HCT116 (cell line): ENCODE measurements at regions not wholly inside any gene's neighbourhood (a gene's known extent, or its start where the extent isn't known, plus 50 kb on each side); places are given as distances from the start of the nearest gene placed in this dataset.

Experiments
- ATAC-seq: fragments of 200-7000 bp; cut with Tn5 transposase; 2 replicates; pipeline ENCODE4 v1.9.1; 2020; ENCODE audit warnings: mild to moderate bottlenecking, moderate library complexity
- BruUV-seq: library from RNA; stranded (reverse); fragments of 400-500 nt; replicated peaks from 2 replicates; lab custom pipeline; 2021; lab: Mats Ljungman, UMichigan
- CTCF ChIA-PET: fragments of 300-600 bp; sonication (Branson Sonifier 250); formaldehyde crosslinking; loops from one replicate; lab custom pipeline; 2021; ENCODE audit warnings: antibody characterized with exemption; lab: Charles Lee
- POLR2A ChIA-PET: fragments of 300-600, 350-600 bp; sonication (Branson Sonifier 250); formaldehyde crosslinking; loops from one replicate; lab custom pipeline; 2021; ENCODE audit warnings: antibody characterized with exemption; lab: Charles Lee
- RAD21 ChIA-PET, 2 experiments: fragments of 300-600 bp; sonication (Branson Sonifier 250); formaldehyde crosslinking; loops; one replicate each; lab custom pipeline; 2023; ENCODE audit warnings: low total read pairs in 2 of 2; ENCODE audit not compliant: uncharacterized antibody in 2 of 2, unreplicated experiment in 2 of 2, low non-redundant PET in 1 of 2; lab: Charles Lee
- DNase-seq: peaks from one replicate; pipeline ENCODE4 v3.0.0-alpha.2; 2010; ENCODE audit warnings: low read depth, low spot score
- H2AFZ ChIP-seq: fragments of 200-600 bp; shearing (Covaris generic), sonication (generic); 2 replicates; pipeline ENCODE4 v1.6.1; 2017; ENCODE audit warnings: low read depth, mixed run types, mixed read lengths, antibody characterized with exemption, low read length; ENCODE audit not compliant: poor library complexity, severe bottlenecking
- H3K27ac ChIP-seq: 2 replicates; pipeline ENCODE4 v1.5.1; 2012; ENCODE audit warnings: low read depth, low read length
- H3K27me3 ChIP-seq: fragments of 200-600 bp; sonication (generic); 2 replicates; pipeline ENCODE4 v1.6.1; 2016; ENCODE audit warnings: mixed run types, low read length, mixed read lengths; ENCODE audit not compliant: insufficient read depth
- H3K36me3 ChIP-seq, 2 experiments: fragments of 200-500 bp in 1 of 2; fragments of 200-600 bp in 1 of 2; sonication (Bioruptor generic) in 1 of 2; sonication (generic) in 1 of 2; 2 replicates each; pipeline versions ENCODE4 v1.5.1 to v1.6.1; 2014 to 2016; ENCODE audit warnings: low read length in 2 of 2, inconsistent platforms in 1 of 2, mixed read lengths in 1 of 2, mixed run types in 1 of 2; ENCODE audit not compliant: insufficient read depth in 2 of 2, control insufficient read depth in 1 of 2
- H3K4me1 ChIP-seq, 2 experiments: fragments of 200-600 bp in 1 of 2; sonication (generic) in 1 of 2; 2 replicates each; pipeline versions ENCODE4 v1.5.1 to v1.6.1; 2012 to 2017; ENCODE audit warnings: low read length in 2 of 2, inconsistent platforms in 1 of 2, mild to moderate bottlenecking in 1 of 2, mixed read lengths in 1 of 2, mixed run types in 1 of 2, moderate library complexity in 1 of 2; ENCODE audit not compliant: insufficient read depth in 2 of 2, control insufficient read depth in 1 of 2
- H3K4me2 ChIP-seq: fragments of 200-600 bp; sonication (generic); 2 replicates; pipeline ENCODE4 v1.6.1; 2017; ENCODE audit warnings: mixed run types, low read length, mixed read lengths
- H3K4me3 ChIP-seq, 2 experiments: fragments of 200-600 bp in 1 of 2; sonication (generic) in 1 of 2; replicated peaks in 1 of 2; 2 replicates each; pipeline ENCODE4 v1.5.1; 2011 to 2016; ENCODE audit warnings: low read length in 2 of 2, control low read depth in 1 of 2, low read depth in 1 of 2, mild to moderate bottlenecking in 1 of 2, mixed read lengths in 1 of 2, mixed run types in 1 of 2
- H3K79me2 ChIP-seq: fragments of 200-600 bp; sonication (generic); 2 replicates; pipeline ENCODE4 v1.6.1; 2017; ENCODE audit warnings: mild to moderate bottlenecking, mixed run types, low read length, moderate library complexity, mixed read lengths; ENCODE audit not compliant: insufficient read depth
- H3K9ac ChIP-seq: fragments of 200-600 bp; sonication (generic); 2 replicates; pipeline ENCODE4 v1.6.1; 2016; ENCODE audit warnings: low read length, mixed read lengths
- H3K9me2 ChIP-seq: fragments of 200-600 bp; sonication (generic), shearing (Covaris generic); 2 replicates; pipeline ENCODE4 v1.6.1; 2017; ENCODE audit warnings: mixed run types, mild to moderate bottlenecking, moderate library complexity; ENCODE audit not compliant: insufficient read depth
- H3K9me3 ChIP-seq, 2 experiments: fragments of 200-500 bp in 1 of 2; fragments of 200-600 bp in 1 of 2; sonication (Bioruptor generic) in 1 of 2; sonication (generic) in 1 of 2; 2 replicates each; pipeline ENCODE4 v1.6.1; 2014 to 2017; ENCODE audit warnings: low read length in 2 of 2, mixed read lengths in 2 of 2, inconsistent platforms in 1 of 2, low read depth in 1 of 2, mild to moderate bottlenecking in 1 of 2, mixed run types in 1 of 2, moderate library complexity in 1 of 2; ENCODE audit not compliant: control insufficient read depth in 1 of 2, insufficient read depth in 1 of 2
- H4K20me1 ChIP-seq: fragments of 200-600 bp; sonication (generic), shearing (Covaris generic); 2 replicates; pipeline ENCODE4 v1.6.1; 2017; ENCODE audit warnings: mixed run types, mild to moderate bottlenecking, moderate library complexity; ENCODE audit not compliant: insufficient read depth
- CBX3 ChIP-seq: IDR thresholded peaks from 2 replicates; pipeline ENCODE4 v1.6.1; 2012; ENCODE audit warnings: low read depth
- CEBPB ChIP-seq: IDR thresholded peaks from 2 replicates; pipeline ENCODE4 v1.6.1; 2012; ENCODE audit warnings: low read depth
- CTCF ChIP-seq, 3 experiments: fragments of 200-600 bp in 1 of 3; sonication (generic) in 1 of 3; IDR thresholded peaks in 2 of 3; conservative IDR thresholded peaks in 1 of 3; 2 replicates each; pipeline ENCODE4 v1.5.1; 2012 to 2017; ENCODE audit warnings: low read depth in 2 of 3, low read length in 2 of 3, antibody characterized with exemption in 1 of 3, borderline replicate concordance in 1 of 3, control low read depth in 1 of 3, mild to moderate bottlenecking in 1 of 3, mixed read lengths in 1 of 3, mixed run types in 1 of 3, moderate library complexity in 1 of 3; ENCODE audit not compliant: insufficient read depth in 1 of 3
- ELF1 ChIP-seq: IDR thresholded peaks from 2 replicates; pipeline ENCODE4 v1.6.1; 2012; ENCODE audit warnings: low read depth, borderline replicate concordance
- EZH2phosphoT487 ChIP-seq: fragments of 200-600 bp; IDR thresholded peaks from 2 replicates; pipeline ENCODE4 v1.6.1; 2018; ENCODE audit warnings: antibody characterized with exemption, borderline replicate concordance
- FOSL1 ChIP-seq: IDR thresholded peaks from 2 replicates; pipeline ENCODE4 v1.6.1; 2012; ENCODE audit warnings: low read depth
- JUND ChIP-seq: IDR thresholded peaks from 2 replicates; pipeline ENCODE4 v1.6.1; 2012
- POLR2AphosphoS5 ChIP-seq: IDR thresholded peaks from 2 replicates; pipeline ENCODE4 v1.6.1; 2011; ENCODE audit warnings: mild to moderate bottlenecking, low read depth, low read length, moderate library complexity
- RAD21 ChIP-seq: IDR thresholded peaks from 2 replicates; pipeline ENCODE4 v1.6.1; 2012; ENCODE audit warnings: low read depth, mild to moderate bottlenecking
- REST ChIP-seq: IDR thresholded peaks from 2 replicates; pipeline ENCODE4 v1.6.1; 2012; ENCODE audit warnings: low read depth
- SIN3A ChIP-seq: IDR thresholded peaks from 2 replicates; pipeline ENCODE4 v1.6.1; 2012; ENCODE audit warnings: low read depth
- SP1 ChIP-seq: IDR thresholded peaks from 2 replicates; pipeline ENCODE4 v1.6.1; 2012; ENCODE audit warnings: low read depth
- SRF ChIP-seq: IDR thresholded peaks from 2 replicates; pipeline ENCODE4 v1.6.1; 2012; ENCODE audit warnings: low read depth
- TCF7L2 ChIP-seq: IDR thresholded peaks from 2 replicates; pipeline ENCODE4 v1.7.0; 2011; ENCODE audit warnings: borderline replicate concordance, inconsistent platforms; ENCODE audit not compliant: insufficient read depth, insufficient read length; ENCODE audit errors: extremely low read depth
- YY1 ChIP-seq: IDR thresholded peaks from 2 replicates; pipeline ENCODE4 v1.6.1; 2011; ENCODE audit warnings: low read length, low read depth, moderate library complexity, mild to moderate bottlenecking; ENCODE audit not compliant: insufficient replicate concordance; ENCODE audit errors: extremely low read depth
- ZFX ChIP-seq: fragments of 450-650 bp; IDR thresholded peaks from 2 replicates; pipeline ENCODE4 v1.6.1; 2017
- ZNF274 ChIP-seq: fragments of 200-500 bp; sonication (Bioruptor generic); IDR thresholded peaks from 2 replicates; pipeline ENCODE4 v1.6.1; 2014; ENCODE audit warnings: mild to moderate bottlenecking, low read depth, low read length, inconsistent platforms
- intact Hi-C: fragments of 100-400 bp; cut with micrococcal nuclease; formaldehyde crosslinking; loops from 2 replicates; pipeline ENCODE4 v1.10.0; 2022
- TF ChIP-seq, protein P1 (sequence below): IDR thresholded peaks from 2 replicates; pipeline ENCODE4 v1.6.1; 2012
- TF ChIP-seq, protein P2 (sequence below): IDR thresholded peaks from 2 replicates; pipeline ENCODE4 v1.6.1; 2011; ENCODE audit warnings: mild to moderate bottlenecking, low read length, moderate library complexity; ENCODE audit not compliant: insufficient replicate concordance; ENCODE audit errors: extremely low read depth

- intact Hi-C loops = loop anchor here (5.0 kb wide), 1 partner anchor 191 kb away; the partner anchor contains the start of gene RRAGB
- H3K4me2 ChIP-seq = peak overlapping the region; percentile 81
- no peaks in the 10 kb centered on the region for H3K9me2 ChIP-seq
- peak overlapping the region; percentile 62 to 69 for H3K4me3 ChIP-seq
- H3K9me3 ChIP-seq = no peaks in the 10 kb centered on the region
- no peaks in the 10 kb centered on the region for H3K79me2 ChIP-seq
- DNase-seq = peak; percentile 38
- H3K9ac ChIP-seq = peak overlapping the region; percentile 43
- peak; percentile 81 for ATAC-seq
- H3K27ac ChIP-seq = peak overlapping the region; percentile 73
- H2AFZ ChIP-seq = peak overlapping the region; percentile 90
- CTCF ChIA-PET = interaction anchor here (0.6 to 2.3 kb wide), 5 partner anchors 12 to 339 kb away, joined by 3 to 8 read pairs (median 4); partner anchors contain the start of gene RRAGB
- BruUV-seq = TSS peak; percentile 69
- H4K20me1 ChIP-seq = no peaks in the 10 kb centered on the region
- H3K36me3 ChIP-seq = no peaks in the 10 kb centered on the region
- RAD21 ChIA-PET = no interaction called here
- POLR2A ChIA-PET = interaction anchor here (1.3 kb wide), 1 partner anchor 190 kb away, joined by 4 read pairs; the partner anchor contains the start of gene RRAGB
- peaks cover 4 to 16% of the 10 kb centered on the region in 2 experiments for H3K4me1 ChIP-seq
- no peaks in the 10 kb centered on the region for H3K27me3 ChIP-seq
- no peak for TF ChIP-seq CEBPB
- TF ChIP-seq, protein P1, sequence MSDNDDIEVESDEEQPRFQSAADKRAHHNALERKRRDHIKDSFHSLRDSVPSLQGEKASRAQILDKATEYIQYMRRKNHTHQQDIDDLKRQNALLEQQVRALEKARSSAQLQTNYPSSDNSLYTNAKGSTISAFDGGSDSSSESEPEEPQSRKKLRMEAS = no peak
- TF ChIP-seq ELF1 = no peak
- TF ChIP-seq ZNF274 = no peak
- no peak for TF ChIP-seq YY1
- TF ChIP-seq CBX3 = no peak
- TF ChIP-seq SIN3A = no peak
- peak; percentile 51 for TF ChIP-seq RAD21
- peak in 2 of 3 experiments; percentile 49 to 50; a peak in 4 of 6 replicates for TF ChIP-seq CTCF (IDR thresholded peaks at IDR 0.05 in 2 of 3, conservative IDR thresholded peaks at IDR 0.05 in 1 of 3; ENCODE audit: borderline replicate concordance in 1 of 3, insufficient read depth in 1 of 3, low read depth in 2 of 3, low read length in 2 of 3)
- 0 out of 2 replicates have a peak, but pooled peaks have one; percentile 25 for TF ChIP-seq SP1
- TF ChIP-seq SRF = no peak
- no peak for TF ChIP-seq REST
- TF ChIP-seq, protein P2, sequence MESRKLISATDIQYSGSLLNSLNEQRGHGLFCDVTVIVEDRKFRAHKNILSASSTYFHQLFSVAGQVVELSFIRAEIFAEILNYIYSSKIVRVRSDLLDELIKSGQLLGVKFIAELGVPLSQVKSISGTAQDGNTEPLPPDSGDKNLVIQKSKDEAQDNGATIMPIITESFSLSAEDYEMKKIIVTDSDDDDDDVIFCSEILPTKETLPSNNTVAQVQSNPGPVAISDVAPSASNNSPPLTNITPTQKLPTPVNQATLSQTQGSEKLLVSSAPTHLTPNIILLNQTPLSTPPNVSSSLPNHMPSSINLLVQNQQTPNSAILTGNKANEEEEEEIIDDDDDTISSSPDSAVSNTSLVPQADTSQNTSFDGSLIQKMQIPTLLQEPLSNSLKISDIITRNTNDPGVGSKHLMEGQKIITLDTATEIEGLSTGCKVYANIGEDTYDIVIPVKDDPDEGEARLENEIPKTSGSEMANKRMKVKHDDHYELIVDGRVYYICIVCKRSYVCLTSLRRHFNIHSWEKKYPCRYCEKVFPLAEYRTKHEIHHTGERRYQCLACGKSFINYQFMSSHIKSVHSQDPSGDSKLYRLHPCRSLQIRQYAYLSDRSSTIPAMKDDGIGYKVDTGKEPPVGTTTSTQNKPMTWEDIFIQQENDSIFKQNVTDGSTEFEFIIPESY = no peak
- no peak; the same call in 1 of the 2 replicates for TF ChIP-seq POLR2AphosphoS5
- no peak for TF ChIP-seq ZFX
- TF ChIP-seq FOSL1 = no peak
- no peak for TF ChIP-seq JUND
- TF ChIP-seq TCF7L2 = no peak
- no peak for TF ChIP-seq EZH2phosphoT487
These were observed 190.5 kb downstream of the RRAGB start for GRCh38 chrX:55907968-55908607.
